ENCODE measurements at regions not wholly inside any gene's neighbourhood (a gene's known extent, or its start where the extent isn't known, plus 50 kb on each side); places are given as distances from the start of the nearest gene placed in this dataset.

GRCh38 chr5:156147261-156147943 is 179.6 kb upstream of the SGCD start:
- POLR2A ChIA-PET (ENCODE audit: unreplicated experiment), result interaction anchor here (0.6 kb wide), 1 partner anchor 180 kb away, joined by 3 read pairs; the partner anchor contains the start of gene SGCD
- Histone ChIP-seq H2AFZ (replicated peaks; ENCODE audit: low read length, poor library complexity) (no peak overlapping the region), H3K36me3 (ENCODE audit: control insufficient read depth, insufficient read depth, low read length) (no peaks in the 10 kb centered on the region), H2BK120ac (ENCODE audit: low read depth, low read length) (peak overlapping the region; percentile 88), H4K91ac (ENCODE audit: insufficient read depth, low read depth, low read length) (peak overlapping the region; percentile 46; the same call in 1 of the 2 replicates), H3K9me1 (ENCODE audit: insufficient read depth, low read length) (no peaks in the 10 kb centered on the region), H2BK5ac (ENCODE audit: low read depth, low read length, poor library complexity, severe bottlenecking) (peak overlapping the region; percentile 93), H4K5ac (ENCODE audit: low read depth, low read length) (peak overlapping the region; percentile 38; the same call in 1 of the 2 replicates), H2BK20ac (ENCODE audit: low read depth, low read length) (peak overlapping the region; percentile 89), H3K79me1 (ENCODE audit: low read depth in 1 of 2, low read length in 2 of 2) (no peaks in the 10 kb centered on the region), H4K8ac (ENCODE audit: low read depth in 2 of 2, low read length in 2 of 2) (peak overlapping the region in 1 of 2 experiments; percentile 64; a peak in 1 of 4 replicates), H3K4me3 (ENCODE audit: insufficient read depth, low read depth, low read length) (no peak overlapping the region), H2AK9ac (replicated peaks; ENCODE audit: low read depth, low read length, poor library complexity) (no peak overlapping the region), H3K18ac (ENCODE audit: low read depth, low read length) (peak overlapping the region; percentile 91; the same call in 1 of the 2 replicates), H2BK15ac (ENCODE audit: low read depth, low read length) (no peak overlapping the region), H3K23ac (ENCODE audit: low read depth, low read length) (peak overlapping the region; percentile 80; the same call in 1 of the 2 replicates), H3K56ac (ENCODE audit: extremely low read depth, insufficient read depth, low read length) (peak overlapping the region; percentile 84), H3K27ac (ENCODE audit: insufficient read depth, low read length) (peak overlapping the region; percentile 86; the same call in 1 of the 2 replicates), H2AK5ac (ENCODE audit: low read depth, low read length) (no peak overlapping the region), H3K4me2 (ENCODE audit: low read depth, low read length) (peak overlapping the region; percentile 73), H3K4ac (ENCODE audit: low read depth, low read length) (peak overlapping the region; percentile 49; the same call in 1 of the 2 replicates), H3K4me1 (ENCODE audit: control insufficient read depth, insufficient read depth, low read length) (peaks cover 11% of the 10 kb centered on the region), H3K9me3 (ENCODE audit: control insufficient read depth, insufficient read depth, low read length) (peaks cover 8% of the 10 kb centered on the region), H3K9ac (ENCODE audit: low read depth, low read length) (peak overlapping the region; percentile 29; the same call in 1 of the 2 replicates), H3K27me3 (ENCODE audit: control insufficient read depth, insufficient read depth, low read length) (no peaks in the 10 kb centered on the region), H3K14ac (replicated peaks; ENCODE audit: low read depth, low read length) (no peak overlapping the region), H4K20me1 (ENCODE audit: insufficient read depth, low read length) (no peaks in the 10 kb centered on the region)
- peak; percentile 79 for ATAC-seq (ENCODE audit: low read depth)
- no CpG with 5 or more reads among the region's 2 CpGs for WGBS, 2 experiments (ENCODE audit: extremely low coverage in 2 of 2, insufficient read length in 1 of 2)
- intact Hi-C loops (cut with micrococcal nuclease) (loop anchor here (5.0 kb wide), 1 partner anchor 180 kb away; the partner anchor contains the start of gene SGCD), in situ Hi-C loops (cut with MboI; ENCODE audit: low sequenced_read_pairs) (no loop called here), dilution Hi-C loops (cut with HindIII; ENCODE audit: low sequenced_read_pairs, unreplicated experiment) (no loop called here)
- TF ChIP-seq NFE2L2 (IDR thresholded peaks at IDR 0.05; ENCODE audit: low read depth, low read length), result peak; percentile 28; the same call in 1 of the 2 replicates
- TF ChIP-seq, protein P1, sequence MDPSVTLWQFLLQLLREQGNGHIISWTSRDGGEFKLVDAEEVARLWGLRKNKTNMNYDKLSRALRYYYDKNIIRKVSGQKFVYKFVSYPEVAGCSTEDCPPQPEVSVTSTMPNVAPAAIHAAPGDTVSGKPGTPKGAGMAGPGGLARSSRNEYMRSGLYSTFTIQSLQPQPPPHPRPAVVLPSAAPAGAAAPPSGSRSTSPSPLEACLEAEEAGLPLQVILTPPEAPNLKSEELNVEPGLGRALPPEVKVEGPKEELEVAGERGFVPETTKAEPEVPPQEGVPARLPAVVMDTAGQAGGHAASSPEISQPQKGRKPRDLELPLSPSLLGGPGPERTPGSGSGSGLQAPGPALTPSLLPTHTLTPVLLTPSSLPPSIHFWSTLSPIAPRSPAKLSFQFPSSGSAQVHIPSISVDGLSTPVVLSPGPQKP (IDR thresholded peaks at IDR 0.05; ENCODE audit: borderline replicate concordance, low read depth, low read length), result no peak
- TF ChIP-seq CEBPB (IDR thresholded peaks at IDR 0.05; ENCODE audit: low read depth, low read length), result peak; percentile 87
- no peak for TF ChIP-seq MXI1 (IDR thresholded peaks at IDR 0.05; ENCODE audit: borderline replicate concordance, low read depth, low read length)
- CTCF ChIA-PET, result no interaction called here
- BruUV-seq (replicated peaks), result no TSS peak
- peak; percentile 87 for DNase-seq
